ENCODE measurements at regions not wholly inside any gene's neighbourhood (a gene's known extent, or its start where the extent isn't known, plus 50 kb on each side); places are given as distances from the start of the nearest gene placed in this dataset.

- TF ChIP-seq CTCF (conservative IDR thresholded peaks at IDR 0.05; ENCODE audit: low read length) (no peak), EZH2phosphoT487 (IDR thresholded peaks at IDR 0.05; ENCODE audit: borderline replicate concordance, low read depth, low read length) (no peak)
Measured at GRCh38 chr6:63372951-63373533, 53.3 kb upstream of the LGSN start.
